SK-N-MC (cell line): ENCODE measurements at regions not wholly inside any gene's neighbourhood (a gene's known extent, or its start where the extent isn't known, plus 50 kb on each side); places are given as distances from the start of the nearest gene placed in this dataset.

Experiments used
- DNase-seq: peaks from one replicate; pipeline ENCODE4 v3.0.0-alpha.2; 2011; ENCODE audit warnings: low read depth, low spot score
- H3K27ac ChIP-seq: fragments of 200-600 bp; sonication (generic); 2 replicates; pipeline ENCODE4 v1.5.1; 2016; ENCODE audit warnings: mixed run types
- H3K36me3 ChIP-seq: fragments of 200-600 bp; sonication (generic); 2 replicates; pipeline ENCODE4 v1.6.1; 2017; ENCODE audit warnings: antibody characterized with exemption, low read length, mixed read lengths; ENCODE audit not compliant: insufficient read depth
- H3K4me3 ChIP-seq: fragments of 200-600 bp; sonication (generic); 2 replicates; pipeline ENCODE4 v1.5.1; 2016
- H3K9ac ChIP-seq: fragments of 200-600 bp; sonication (generic); 2 replicates; pipeline ENCODE4 v1.8.0; 2017; ENCODE audit warnings: mixed run types, mixed read lengths; ENCODE audit not compliant: insufficient read length
- H3K9me3 ChIP-seq: fragments of 200-600 bp; sonication (generic); 2 replicates; pipeline ENCODE4 v1.6.1; 2017; ENCODE audit warnings: low read depth, mild to moderate bottlenecking, antibody characterized with exemption, low read length, moderate library complexity, mixed read lengths
- EZH2 ChIP-seq: fragments of 200-600 bp; sonication (generic); IDR thresholded peaks from one replicate; pipeline ENCODE4 v1.6.1; 2017; ENCODE audit warnings: antibody characterized with exemption
- FOXP2 ChIP-seq: optimal IDR thresholded peaks from 2 replicates; pipeline ENCODE3; 2011; ENCODE audit warnings: mild to moderate bottlenecking, moderate library complexity; ENCODE audit not compliant: insufficient read depth; ENCODE audit errors: extremely low read length, control extremely low read depth
- POLR2AphosphoS5 ChIP-seq: IDR thresholded peaks from 2 replicates; pipeline ENCODE4 v1.6.1; 2012; ENCODE audit warnings: mild to moderate bottlenecking, low read depth, low read length, borderline replicate concordance

GRCh38 chr18:71116535-71116934, 827.7 kb downstream of the SOCS6 start:
- Histone ChIP-seq H3K27ac (no peak overlapping the region), H3K4me3 (no peak overlapping the region), H3K9ac (no peak overlapping the region), H3K36me3 (no peaks in the 10 kb centered on the region), H3K9me3 (no peaks in the 10 kb centered on the region)
- no peak for DNase-seq
- TF ChIP-seq FOXP2 (no peak), POLR2AphosphoS5 (no peak), EZH2 (no peak)

GRCh38 chr18:71115261-71115660, 826.4 kb downstream of the SOCS6 start:
- no peak overlapping the region for H3K4me3 ChIP-seq
- H3K9me3 ChIP-seq, result no peaks in the 10 kb centered on the region
- DNase-seq, result no peak

GRCh38 chr18:71114550-71115210, 825.8 kb downstream of the SOCS6 start:
- Histone ChIP-seq H3K9me3 (no peaks in the 10 kb centered on the region), H3K4me3 (no peak overlapping the region), H3K27ac (no peak overlapping the region), H3K9ac (no peak overlapping the region), H3K36me3 (no peaks in the 10 kb centered on the region)
- TF ChIP-seq FOXP2 (no peak), EZH2 (no peak), POLR2AphosphoS5 (no peak)
- DNase-seq, result no peak

More at GRCh38 chr18:71115261-71115660, 826.4 kb downstream of the SOCS6 start:
- no peaks in the 10 kb centered on the region for H3K36me3 ChIP-seq
- no peak for TF ChIP-seq FOXP2
- TF ChIP-seq POLR2AphosphoS5, result no peak
- TF ChIP-seq EZH2, result no peak
- H3K9ac ChIP-seq, result no peak overlapping the region
- H3K27ac ChIP-seq, result no peak overlapping the region

- H3K36me3 ChIP-seq, result no peaks in the 10 kb centered on the region
- H3K9me3 ChIP-seq, result no peaks in the 10 kb centered on the region
- TF ChIP-seq FOXP2, result no peak
- no peak for TF ChIP-seq EZH2
- TF ChIP-seq POLR2AphosphoS5, result no peak
- H3K4me3 ChIP-seq, result no peak overlapping the region
- no peak for DNase-seq
- no peak overlapping the region for H3K9ac ChIP-seq
- no peak overlapping the region for H3K27ac ChIP-seq
These were observed 818.4 kb downstream of the SOCS6 start for GRCh38 chr18:71107244-71107643.

- Histone ChIP-seq H3K9ac (no peak overlapping the region), H3K4me3 (no peak overlapping the region), H3K36me3 (no peaks in the 10 kb centered on the region), H3K9me3 (no peaks in the 10 kb centered on the region), H3K27ac (no peak overlapping the region)
- TF ChIP-seq POLR2AphosphoS5, result no peak
- no peak for TF ChIP-seq FOXP2
- TF ChIP-seq EZH2, result no peak
- DNase-seq, result no peak
These were observed 817.9 kb downstream of the SOCS6 start for GRCh38 chr18:71106701-71107100.

GRCh38 chr18:71105994-71106546, 817.2 kb downstream of the SOCS6 start:
- TF ChIP-seq POLR2AphosphoS5, result no peak
- TF ChIP-seq EZH2, result no peak
- no peak for TF ChIP-seq FOXP2
- no peak for DNase-seq
- no peak overlapping the region for H3K27ac ChIP-seq
- no peaks in the 10 kb centered on the region for H3K9me3 ChIP-seq
- no peaks in the 10 kb centered on the region for H3K36me3 ChIP-seq
- no peak overlapping the region for H3K4me3 ChIP-seq
- no peak overlapping the region for H3K9ac ChIP-seq

GRCh38 chr18:71105078-71105819, 816.4 kb downstream of the SOCS6 start:
- Histone ChIP-seq H3K9ac (no peak overlapping the region), H3K27ac (no peak overlapping the region), H3K9me3 (no peaks in the 10 kb centered on the region), H3K36me3 (no peaks in the 10 kb centered on the region), H3K4me3 (no peak overlapping the region)
- no peak for DNase-seq
- TF ChIP-seq FOXP2, result no peak
- TF ChIP-seq EZH2, result no peak
- no peak for TF ChIP-seq POLR2AphosphoS5

GRCh38 chr18:71079606-71080005, 790.8 kb downstream of the SOCS6 start:
- Histone ChIP-seq H3K27ac (no peak overlapping the region), H3K9me3 (no peaks in the 10 kb centered on the region), H3K9ac (no peak overlapping the region), H3K36me3 (no peaks in the 10 kb centered on the region), H3K4me3 (no peak overlapping the region)
- TF ChIP-seq EZH2, result no peak
- TF ChIP-seq FOXP2, result no peak
- TF ChIP-seq POLR2AphosphoS5, result no peak
- DNase-seq, result no peak
